T-helper 2 cell treated with Interferon-gamma antibody and Interleukin-4, amounts not matched to agents 100 ng/mL and 5 ng/mL, for 36 hours (primary cell): ENCODE measurements at regions not wholly inside any gene's neighbourhood (a gene's known extent, or its start where the extent isn't known, plus 50 kb on each side); places are given as distances from the start of the nearest gene placed in this dataset.
"Not testable (repeated sequence)": the region's sequence is repeated elsewhere in the genome, so short reads cannot be mapped to it uniquely, and the experiment has no call there.

Experiments
- intact Hi-C: fragments of 100-400 bp; cut with micrococcal nuclease; formaldehyde crosslinking; loops from one replicate; pipeline ENCODE4 v1.15.1; 2023

GRCh38 chr2:120530781-120531180 is 184.8 kb downstream of the INHBB start:
- intact Hi-C loops: no loop called here

DNA sequence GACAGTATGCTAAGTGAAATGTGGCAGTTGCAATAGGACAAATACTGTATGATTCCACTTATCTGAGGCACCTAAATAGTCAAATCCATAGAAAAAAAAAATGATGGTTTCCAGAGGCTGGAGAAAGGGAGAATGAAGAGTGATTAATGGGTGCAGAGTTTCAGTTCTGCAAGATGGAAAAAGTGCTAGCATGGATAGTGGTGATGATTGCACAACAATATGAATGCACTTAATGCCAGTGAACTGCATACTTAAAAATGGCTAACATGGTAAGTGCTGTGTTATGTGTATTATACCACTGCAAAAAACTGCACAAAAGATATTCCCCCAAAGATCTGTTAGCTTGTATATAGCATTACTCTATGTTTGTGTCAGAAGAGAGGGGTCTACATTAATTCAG is 185.4 kb downstream of the INHBB start:
- intact Hi-C loops: no loop called here

DNA sequence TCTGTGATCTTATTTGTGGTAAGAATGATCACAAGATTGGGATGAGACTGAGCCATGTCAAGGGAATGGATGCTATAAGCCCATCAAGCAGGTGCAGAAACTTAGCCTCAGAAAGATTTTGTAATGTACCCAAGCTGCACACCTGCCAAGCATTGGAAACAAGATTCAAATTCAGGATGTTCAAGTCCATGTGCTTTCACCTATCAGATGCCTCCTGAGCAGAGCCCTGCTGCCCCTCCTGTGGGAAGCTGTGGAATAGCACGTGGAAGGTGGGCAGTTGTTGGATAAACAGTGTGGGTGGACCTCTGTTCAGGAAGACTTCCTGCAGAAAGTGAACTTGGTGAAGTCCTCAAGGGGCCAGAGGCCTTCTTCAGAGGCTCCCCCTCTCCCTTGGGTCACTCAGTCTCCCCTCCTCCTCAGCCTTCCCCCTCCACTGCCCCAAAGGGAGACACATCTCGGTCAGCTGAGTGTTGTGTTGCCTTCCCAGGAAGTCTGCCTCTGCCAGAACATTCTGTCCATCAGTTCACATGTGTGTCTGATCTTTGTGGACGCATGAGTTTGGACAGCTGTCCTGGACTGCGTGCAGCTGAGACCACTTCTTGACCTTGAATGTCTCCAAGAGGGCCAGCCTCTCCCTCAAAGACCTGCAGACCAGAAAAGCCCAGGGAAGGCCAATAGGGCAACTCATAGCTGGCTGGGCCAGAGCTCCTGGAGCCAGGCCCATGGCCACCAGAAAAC is 186.1 kb downstream of the INHBB start:
- intact Hi-C loops: no loop called here

GRCh38 chr2:120533625-120534024 is 187.7 kb downstream of the INHBB start:
- intact Hi-C loops: no loop called here

DNA sequence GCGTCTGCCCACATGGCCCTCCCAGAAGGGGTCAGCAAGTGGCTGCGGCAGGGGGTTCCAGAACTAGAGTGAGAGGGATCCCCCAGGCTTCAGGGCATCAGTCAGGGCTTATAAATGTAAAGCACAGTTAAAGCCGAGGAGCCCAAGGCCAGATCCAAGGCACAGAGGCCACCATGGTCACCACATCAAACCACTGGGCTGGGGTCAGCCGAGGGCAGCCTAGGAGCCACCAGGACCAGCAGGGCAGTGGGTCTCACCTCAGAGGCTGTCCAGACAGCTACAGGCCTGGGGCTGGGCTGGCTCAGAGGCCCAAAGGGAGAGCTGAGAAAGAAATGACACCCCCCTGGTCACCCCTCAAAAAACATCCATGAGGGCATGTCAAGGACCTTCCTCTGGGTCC is 188.5 kb downstream of the INHBB start:
- intact Hi-C loops: no loop called here

- intact Hi-C loops: no loop called here
Measured at GRCh38 chr2:120535081-120535480, 189.1 kb downstream of the INHBB start.

- intact Hi-C loops: no loop called here
Measured at GRCh38 chr2:120536141-120536540, 190.2 kb downstream of the INHBB start.

GRCh38 chr2:120538691-120539423 is 192.9 kb downstream of the INHBB start:
- intact Hi-C loops: no loop called here

- intact Hi-C loops: no loop called here
Measured at GRCh38 chr2:120539424-120539936, 193.5 kb downstream of the INHBB start.

DNA sequence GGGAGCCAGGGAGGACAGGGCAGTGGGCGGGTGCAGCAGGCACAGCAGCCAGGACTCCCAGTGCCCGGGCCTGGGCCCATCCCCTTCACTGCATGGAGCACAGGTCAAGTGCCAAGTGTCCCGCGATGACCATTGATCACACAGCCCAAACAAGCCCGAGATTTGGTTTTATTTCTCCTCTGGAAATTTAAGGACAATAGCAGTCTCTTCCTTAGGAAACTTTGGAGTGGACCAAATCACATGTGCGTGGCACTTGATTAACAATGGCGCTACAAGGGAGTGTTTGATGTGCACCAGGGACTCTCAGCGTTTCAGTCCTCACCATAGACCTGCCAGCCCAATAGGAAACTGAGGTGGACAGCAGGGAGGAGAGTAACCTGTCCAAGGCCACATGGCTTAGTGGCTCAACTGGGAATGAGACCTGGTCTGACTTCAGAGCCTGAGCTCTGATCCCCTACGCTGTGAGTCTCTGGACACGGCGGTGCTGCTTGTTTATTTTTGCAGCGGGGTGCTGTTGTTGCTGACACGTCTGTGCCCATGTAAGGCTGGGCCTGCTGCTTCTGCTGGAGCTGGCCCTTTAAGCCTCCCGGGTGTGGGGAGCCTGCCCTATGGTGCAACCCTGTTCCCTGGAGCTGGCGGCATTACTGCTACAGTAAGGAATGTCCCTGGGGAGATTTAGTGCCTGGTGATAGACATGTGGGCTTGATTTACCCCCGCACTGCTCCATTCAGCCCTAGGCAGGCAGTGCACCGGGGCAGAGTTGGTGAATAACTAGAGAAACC is 194.2 kb downstream of the INHBB start:
- intact Hi-C loops: no loop called here

GRCh38 chr2:120540719-120541552 is 194.7 kb upstream of the GLI2 start:
- intact Hi-C loops: no loop called here

- intact Hi-C loops: no loop called here
Measured at GRCh38 chr2:120541553-120541932, 194.1 kb upstream of the GLI2 start.

GRCh38 chr2:120541972-120542670 is 193.5 kb upstream of the GLI2 start:
- intact Hi-C loops: no loop called here

DNA sequence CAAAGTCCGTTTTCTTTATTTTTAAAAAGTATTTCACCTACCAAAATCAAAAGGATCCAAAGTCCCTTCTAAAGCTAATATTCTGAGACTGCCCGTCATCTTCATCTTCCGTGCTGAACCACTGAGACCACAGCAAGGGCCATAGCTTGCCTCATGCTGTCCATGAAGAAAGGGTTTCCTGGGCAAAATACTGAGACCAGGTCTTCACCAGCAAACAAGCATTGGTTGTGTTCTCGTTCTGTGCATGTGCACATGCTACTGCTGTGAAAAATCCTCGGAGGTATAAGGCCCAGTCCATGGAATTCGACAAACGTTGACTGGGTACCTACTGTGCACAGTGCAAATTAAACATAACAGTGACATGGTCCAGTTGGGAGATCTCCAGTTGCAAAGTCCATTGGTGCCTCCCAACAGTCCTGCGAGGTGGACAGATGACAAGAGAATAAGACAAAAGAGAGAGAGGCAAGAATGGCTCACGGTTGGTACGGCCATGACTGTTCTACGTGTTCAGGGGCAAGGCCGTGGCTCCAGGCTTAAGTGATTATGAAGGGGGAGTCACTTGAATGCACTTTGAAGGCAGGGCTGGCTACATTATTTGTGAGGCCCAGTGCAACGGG is 192.6 kb upstream of the GLI2 start:
- intact Hi-C loops: no loop called here

- intact Hi-C loops: no loop called here
Measured at GRCh38 chr2:120543899-120544298, 191.8 kb upstream of the GLI2 start.

- intact Hi-C loops: no loop called here
Measured at GRCh38 chr2:120544522-120544921, 191.1 kb upstream of the GLI2 start.

DNA sequence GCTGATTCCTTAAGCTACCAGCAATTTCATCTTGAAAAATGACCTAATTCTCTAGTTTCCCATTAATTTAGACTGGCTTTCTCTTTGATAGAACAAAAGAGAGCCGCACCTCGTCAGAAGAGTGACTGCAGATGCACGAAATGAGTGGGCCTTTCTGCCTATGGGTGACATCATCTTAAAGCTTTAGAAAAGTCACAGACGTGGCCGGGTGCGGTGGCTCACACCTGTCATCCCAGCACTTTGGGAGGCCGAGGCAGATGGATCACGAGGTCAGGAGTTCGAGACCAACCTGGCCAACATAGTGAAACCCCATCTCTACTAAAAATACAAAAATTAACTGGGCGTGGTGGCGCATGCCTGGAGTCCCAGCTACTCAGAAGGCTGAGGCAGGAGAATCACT is 190.7 kb upstream of the GLI2 start:
- intact Hi-C loops: not testable (repeated sequence)

GRCh38 chr2:120545521-120546047 is 190.1 kb upstream of the GLI2 start:
- intact Hi-C loops: no loop called here

GRCh38 chr2:120546048-120546864 is 189.4 kb upstream of the GLI2 start:
- intact Hi-C loops: no loop called here
